ENCODE measurements at regions not wholly inside any gene's neighbourhood (a gene's known extent, or its start where the extent isn't known, plus 50 kb on each side); places are given as distances from the start of the nearest gene placed in this dataset.
"Not testable (repeated sequence)": the region's sequence is repeated elsewhere in the genome, so short reads cannot be mapped to it uniquely, and the experiment has no call there.

DNA sequence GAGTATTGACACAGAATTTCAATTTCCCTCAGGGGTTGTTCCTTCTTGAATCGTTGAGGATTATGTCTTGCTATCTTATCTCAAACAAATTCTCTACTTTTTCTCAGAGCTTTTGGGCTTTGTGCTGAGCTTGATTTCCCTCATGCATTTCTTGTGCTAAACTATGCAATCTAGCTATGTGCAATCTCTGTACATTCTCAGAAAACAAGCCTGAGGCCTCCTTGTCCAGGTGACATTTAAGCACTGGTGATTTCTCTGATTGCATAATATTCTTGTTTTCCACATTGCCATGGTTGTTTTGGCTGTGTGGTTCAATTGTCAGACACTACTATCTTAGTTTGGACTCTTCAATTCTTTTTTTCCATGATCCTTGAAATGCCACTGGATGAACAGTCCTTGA lies 81.2 kb upstream of the MAN1A1 start:
- no peak for FAIRE-seq

DNA sequence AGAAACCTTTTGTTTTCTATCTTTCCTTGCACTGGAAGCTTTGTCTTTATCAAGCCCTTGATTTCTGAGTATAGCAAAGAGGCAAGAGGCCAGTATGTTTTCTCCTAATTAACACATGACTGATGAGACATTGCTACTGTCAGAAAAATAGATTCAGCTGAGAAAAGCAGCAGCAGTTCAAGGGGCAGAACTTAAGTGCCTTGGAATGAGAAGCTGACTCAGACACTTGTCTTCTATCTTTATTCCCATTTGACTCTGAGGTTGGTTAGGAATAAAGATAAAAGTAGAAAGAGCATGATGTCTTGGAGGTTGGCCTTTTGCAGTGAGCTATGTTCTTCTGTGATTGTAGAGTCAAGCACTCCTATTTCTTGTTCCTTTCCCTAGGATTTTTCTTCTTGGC lies 79.1 kb upstream of the MAN1A1 start:
- FAIRE-seq = no peak

DNA sequence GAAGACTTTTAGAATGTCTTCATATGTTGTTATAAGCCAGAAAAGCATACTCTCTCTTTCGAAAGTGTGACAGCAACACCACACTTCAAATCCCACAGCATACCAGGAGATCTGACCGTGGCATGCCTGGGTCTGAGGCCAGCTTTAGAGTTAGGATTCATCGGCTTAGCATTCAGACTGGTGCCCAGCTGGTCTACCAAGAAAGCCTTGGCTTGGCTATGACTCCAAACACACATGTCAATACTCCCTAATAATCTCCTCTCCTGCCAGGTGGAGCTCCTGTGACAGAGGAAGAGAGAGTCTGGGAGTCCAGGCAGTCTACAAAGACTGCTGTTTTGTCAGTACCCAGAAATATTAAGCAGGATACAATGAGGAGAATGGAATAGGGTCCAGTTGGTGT lies 77.1 kb upstream of the MAN1A1 start:
- no peak for FAIRE-seq

GRCh38 chr6:119423996-119424395 lies 74.4 kb upstream of the MAN1A1 start:
- FAIRE-seq = no peak

GRCh38 chr6:119418084-119418483 lies 68.5 kb upstream of the MAN1A1 start:
- FAIRE-seq = not testable (repeated sequence)

- no peak for FAIRE-seq
Observed at GRCh38 chr6:119407156-119407555, 57.6 kb upstream of the MAN1A1 start.

DNA sequence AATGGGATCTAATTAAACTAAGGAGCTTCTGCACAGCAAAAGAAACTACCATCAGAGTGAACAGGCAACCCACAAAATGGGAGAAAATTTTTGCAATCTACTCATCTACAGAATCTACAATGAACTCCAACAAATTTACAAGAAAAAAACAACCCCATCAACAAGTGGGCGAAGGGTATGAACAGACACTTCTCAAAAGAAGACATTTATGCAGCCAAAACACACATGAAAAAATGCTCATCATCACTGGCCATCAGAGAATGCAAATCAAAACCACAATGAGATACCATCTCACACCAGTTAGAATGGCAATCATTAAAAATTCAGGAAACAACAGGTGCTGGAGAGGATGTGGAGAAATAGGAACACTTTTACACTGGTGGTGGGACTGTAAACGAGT lies 55.6 kb upstream of the MAN1A1 start:
- not testable (repeated sequence) for FAIRE-seq
